H1 (cell line): ENCODE measurements at regions not wholly inside any gene's neighbourhood (a gene's known extent, or its start where the extent isn't known, plus 50 kb on each side); places are given as distances from the start of the nearest gene placed in this dataset.

ENCODE experiments used
- ATF3 ChIP-seq: IDR thresholded peaks from 2 replicates; pipeline ENCODE4 v1.6.1; 2011; ENCODE audit warnings: low read depth, mild to moderate bottlenecking, low read length; ENCODE audit not compliant: insufficient read depth
- CBX5 ChIP-seq: fragments of 300-800, 300-1000 bp; sonication (generic); IDR thresholded peaks from 2 replicates; pipeline ENCODE4 v1.7.1; 2016; ENCODE audit warnings: antibody characterized with exemption, low read length, low read depth
- CHD7 ChIP-seq: fragments of 300-600 bp; sonication (generic); IDR thresholded peaks from 2 replicates; pipeline ENCODE4 v1.7.1; 2012; ENCODE audit warnings: low read length, moderate library complexity, mild to moderate bottlenecking, inconsistent platforms; ENCODE audit not compliant: insufficient replicate concordance
- EGR1 ChIP-seq: IDR thresholded peaks from 2 replicates; pipeline ENCODE4 v1.6.1; 2011; ENCODE audit warnings: low read depth, low read length, borderline replicate concordance
- GABPA ChIP-seq: IDR thresholded peaks from 2 replicates; pipeline ENCODE4 v1.6.1; 2011; ENCODE audit warnings: mild to moderate bottlenecking, low read length, moderate library complexity, borderline replicate concordance; ENCODE audit not compliant: insufficient read depth
- GTF2F1 ChIP-seq: IDR thresholded peaks from 2 replicates; pipeline ENCODE4 v1.6.1; 2012; ENCODE audit warnings: low read depth, low read length, improper control_type of control experiment, borderline replicate concordance
- KDM5A ChIP-seq: fragments of 200-600 bp; IDR thresholded peaks from 2 replicates; pipeline ENCODE4 v1.7.1; 2012; ENCODE audit warnings: mild to moderate bottlenecking, low read length, inconsistent platforms, mixed read lengths
- MAFK ChIP-seq: IDR thresholded peaks from 2 replicates; pipeline ENCODE4 v1.6.1; 2012; ENCODE audit warnings: low read depth, mild to moderate bottlenecking, improper control_type of control experiment, low read length
- SRF ChIP-seq: IDR thresholded peaks from 2 replicates; pipeline ENCODE4 v1.6.1; 2011; ENCODE audit warnings: mild to moderate bottlenecking, low read depth, low read length, moderate library complexity
- SUZ12 ChIP-seq: fragments of 200-600 bp; sonication (generic); IDR thresholded peaks from 2 replicates; pipeline ENCODE4 v1.6.1; 2012; ENCODE audit warnings: mild to moderate bottlenecking, inconsistent platforms, low read length, moderate library complexity, mixed read lengths
- TEAD4 ChIP-seq: IDR thresholded peaks from 2 replicates; pipeline ENCODE4 v1.6.1; 2012; ENCODE audit warnings: low read depth, low read length, inconsistent platforms, mixed read lengths

- TF ChIP-seq CHD7: no peak
- no peak for TF ChIP-seq CBX5
- no peak for TF ChIP-seq GABPA
- TF ChIP-seq EGR1: no peak
- TF ChIP-seq SUZ12: no peak
- TF ChIP-seq MAFK: no peak
- no peak for TF ChIP-seq TEAD4
- no peak for TF ChIP-seq SRF
- TF ChIP-seq GTF2F1: no peak
- no peak for TF ChIP-seq KDM5A
- no peak for TF ChIP-seq ATF3
Observed at GRCh38 chr3:167918008-167918596, 177.6 kb downstream of the GOLIM4 start (continued).
